HEK293 (cell line): ENCODE measurements at regions not wholly inside any gene's neighbourhood (a gene's known extent, or its start where the extent isn't known, plus 50 kb on each side); places are given as distances from the start of the nearest gene placed in this dataset.

Source experiments
- CTCF ChIP-seq: fragments of 450-650 bp; formaldehyde crosslinking; IDR thresholded peaks from 2 replicates; pipeline ENCODE4 v1.5.1; 2016; ENCODE audit warnings: missing biosample characterization, missing genetic modification characterization
- ZNF184 ChIP-seq: fragments of 450-650 bp; IDR thresholded peaks from 2 replicates; pipeline ENCODE4 v1.5.1; 2018; ENCODE audit warnings: missing biosample characterization, mild to moderate bottlenecking, missing genetic modification characterization

- TF ChIP-seq ZNF184 (tag by site-specific recombination) (no peak), CTCF (tag by site-specific recombination) (no peak)
These were observed 224.3 kb upstream of the ATP2B1 start for GRCh38 chr12:89932954-89933353.
